ENCODE measurements at regions not wholly inside any gene's neighbourhood (a gene's known extent, or its start where the extent isn't known, plus 50 kb on each side); places are given as distances from the start of the nearest gene placed in this dataset.
A peak's percentile ranks its signal among the peaks of the same experiment; 100 is the strongest.
"Not testable (repeated sequence)": the region's sequence is repeated elsewhere in the genome, so short reads cannot be mapped to it uniquely, and the experiment has no call there.

GRCh38 chr11:24171869-24172268, 325.0 kb upstream of the LUZP2 start:
- no peak for DNase-seq (ENCODE audit: low spot score)

- DNase-seq (ENCODE audit: low spot score), result no peak
These were observed 315.3 kb upstream of the LUZP2 start for GRCh38 chr11:24181395-24182047.

- not testable (repeated sequence) for DNase-seq (ENCODE audit: low spot score)
These were observed 311.3 kb upstream of the LUZP2 start for GRCh38 chr11:24185535-24185934.

GRCh38 chr11:24196733-24197132, 300.1 kb upstream of the LUZP2 start:
- DNase-seq (ENCODE audit: low spot score), result no peak

GRCh38 chr11:24198481-24198880, 298.4 kb upstream of the LUZP2 start:
- DNase-seq (ENCODE audit: low spot score), result no peak

GRCh38 chr11:24199461-24199860, 297.4 kb upstream of the LUZP2 start:
- DNase-seq (ENCODE audit: low spot score), result no peak

- no peak for DNase-seq (ENCODE audit: low spot score)
These were observed 290.8 kb upstream of the LUZP2 start for GRCh38 chr11:24206030-24206429.

GRCh38 chr11:24206511-24206910, 290.3 kb upstream of the LUZP2 start:
- no peak for DNase-seq (ENCODE audit: low spot score)

GRCh38 chr11:24216488-24216887, 280.4 kb upstream of the LUZP2 start:
- DNase-seq (ENCODE audit: low spot score), result no peak

- DNase-seq (ENCODE audit: low spot score), result not testable (repeated sequence)
These were observed 279.5 kb upstream of the LUZP2 start for GRCh38 chr11:24217319-24217718.

- no peak for DNase-seq (ENCODE audit: low spot score)
These were observed 271.4 kb upstream of the LUZP2 start for GRCh38 chr11:24225501-24225900.

GRCh38 chr11:24226606-24227005, 270.2 kb upstream of the LUZP2 start:
- DNase-seq (ENCODE audit: low spot score), result no peak

GRCh38 chr11:24233041-24233440, 263.8 kb upstream of the LUZP2 start:
- no peak for DNase-seq (ENCODE audit: low spot score)

GRCh38 chr11:24234822-24235508, 261.9 kb upstream of the LUZP2 start:
- DNase-seq (ENCODE audit: low spot score), result peak; percentile 5

- no peak for DNase-seq (ENCODE audit: low spot score)
These were observed 257.8 kb upstream of the LUZP2 start for GRCh38 chr11:24238771-24239645.

- DNase-seq (ENCODE audit: low spot score), result no peak
These were observed 256.9 kb upstream of the LUZP2 start for GRCh38 chr11:24239930-24240329.

GRCh38 chr11:24240496-24241175, 256.2 kb upstream of the LUZP2 start:
- DNase-seq (ENCODE audit: low spot score), result no peak

GRCh38 chr11:24246715-24247114, 250.1 kb upstream of the LUZP2 start:
- no peak for DNase-seq (ENCODE audit: low spot score)

- DNase-seq (ENCODE audit: low spot score), result no peak
These were observed 249.0 kb upstream of the LUZP2 start for GRCh38 chr11:24247846-24248245.

GRCh38 chr11:24249921-24250320, 246.9 kb upstream of the LUZP2 start:
- no peak for DNase-seq (ENCODE audit: low spot score)

GRCh38 chr11:24253237-24253760, 243.6 kb upstream of the LUZP2 start:
- DNase-seq (ENCODE audit: low spot score), result no peak

GRCh38 chr11:24264868-24265267, 232.0 kb upstream of the LUZP2 start:
- no peak for DNase-seq (ENCODE audit: low spot score)
